LNCaP clone FGC (cell line): ENCODE measurements at regions not wholly inside any gene's neighbourhood (a gene's known extent, or its start where the extent isn't known, plus 50 kb on each side); places are given as distances from the start of the nearest gene placed in this dataset.

Source experiments
- DNase-seq: peaks from one replicate; pipeline ENCODE4 v3.0.0-alpha.2; 2011; ENCODE audit warnings: low read depth
- H3K4me3 ChIP-seq: 2 replicates; pipeline ENCODE4 v1.5.1; 2011; ENCODE audit warnings: mild to moderate bottlenecking, low read depth, low read length, control low read depth
- CTCF ChIP-seq: IDR thresholded peaks from 2 replicates; pipeline ENCODE4 v1.5.1; 2012; ENCODE audit warnings: mild to moderate bottlenecking; ENCODE audit not compliant: control insufficient read depth, insufficient read depth; ENCODE audit errors: extremely low read depth

- H3K4me3 ChIP-seq: no peak overlapping the region
- DNase-seq: no peak
- TF ChIP-seq CTCF: no peak
Observed at GRCh38 chr6:144873623-144874378, 588.7 kb downstream of the UTRN start.

- no peak for DNase-seq
- no peak for TF ChIP-seq CTCF
- no peak overlapping the region for H3K4me3 ChIP-seq
Observed at GRCh38 chr6:144876689-144877088, 591.6 kb downstream of the UTRN start.

- TF ChIP-seq CTCF: no peak
- DNase-seq: no peak
- H3K4me3 ChIP-seq: no peak overlapping the region
Observed at GRCh38 chr6:144877118-144877517, 592.0 kb downstream of the UTRN start.

- no peak overlapping the region for H3K4me3 ChIP-seq
- DNase-seq: no peak
- no peak for TF ChIP-seq CTCF
Observed at GRCh38 chr6:144878577-144878976, 593.4 kb downstream of the UTRN start.

- H3K4me3 ChIP-seq: no peak overlapping the region
- TF ChIP-seq CTCF: no peak
- DNase-seq: no peak
Observed at GRCh38 chr6:144879436-144879835, 594.3 kb downstream of the UTRN start.

- TF ChIP-seq CTCF: no peak
- no peak overlapping the region for H3K4me3 ChIP-seq
- no peak for DNase-seq
Observed at GRCh38 chr6:144882425-144882824, 597.3 kb downstream of the UTRN start.

GRCh38 chr6:144883915-144884314 is 598.8 kb downstream of the UTRN start:
- no peak overlapping the region for H3K4me3 ChIP-seq
- no peak for TF ChIP-seq CTCF
- DNase-seq: no peak
